ENCODE measurements at regions not wholly inside any gene's neighbourhood (a gene's known extent, or its start where the extent isn't known, plus 50 kb on each side); places are given as distances from the start of the nearest gene placed in this dataset.

GRCh38 chr5:85716344-85717202, 901.2 kb upstream of the COX7C start:
- H3K9me3 ChIP-seq, result no peaks in the 10 kb centered on the region
- ATAC-seq (no peak), DNase-seq (no peak)
- H3K4me3 ChIP-seq, result no peak overlapping the region
- no peaks in the 10 kb centered on the region for H3K4me1 ChIP-seq
- intact Hi-C loops (cut with DNase I), result no loop called here
- H3K27ac ChIP-seq, result no peak overlapping the region
- H3K27me3 ChIP-seq, result no peaks in the 10 kb centered on the region
- H3K36me3 ChIP-seq, result no peaks in the 10 kb centered on the region
- TF ChIP-seq CTCF (IDR thresholded peaks at IDR 0.05), result no peak

GRCh38 chr5:85717203-85717563, 900.6 kb upstream of the COX7C start:
- Histone ChIP-seq H3K27me3 (no peaks in the 10 kb centered on the region), H3K4me3 (no peak overlapping the region), H3K4me1 (no peaks in the 10 kb centered on the region), H3K9me3 (no peaks in the 10 kb centered on the region), H3K36me3 (no peaks in the 10 kb centered on the region), H3K27ac (no peak overlapping the region)
- ATAC-seq, result no peak
- intact Hi-C loops (cut with DNase I), result no loop called here
- TF ChIP-seq CTCF (IDR thresholded peaks at IDR 0.05), result no peak
- DNase-seq, result no peak

GRCh38 chr5:85732185-85732584, 885.6 kb upstream of the COX7C start:
- H3K36me3 ChIP-seq, result no peaks in the 10 kb centered on the region
- no peaks in the 10 kb centered on the region for H3K9me3 ChIP-seq
- TF ChIP-seq CTCF (IDR thresholded peaks at IDR 0.05), result no peak
- no peaks in the 10 kb centered on the region for H3K4me1 ChIP-seq
- H3K27me3 ChIP-seq, result no peaks in the 10 kb centered on the region
- H3K27ac ChIP-seq, result no peak overlapping the region
- ATAC-seq, result no peak
- no peak overlapping the region for H3K4me3 ChIP-seq
- no peak for DNase-seq
- intact Hi-C loops (cut with DNase I), result no loop called here

GRCh38 chr5:85741972-85742371, 875.8 kb upstream of the COX7C start:
- no peak for ATAC-seq

GRCh38 chr5:85760519-85760918, 857.2 kb upstream of the COX7C start:
- Histone ChIP-seq H3K27me3 (no peaks in the 10 kb centered on the region), H3K27ac (no peak overlapping the region), H3K4me3 (no peak overlapping the region), H3K4me1 (no peaks in the 10 kb centered on the region), H3K36me3 (no peaks in the 10 kb centered on the region), H3K9me3 (peaks cover under 1% of the 10 kb centered on the region)
- ATAC-seq (no peak), DNase-seq (no peak)
- TF ChIP-seq CTCF (IDR thresholded peaks at IDR 0.05), result no peak
- intact Hi-C loops (cut with DNase I), result no loop called here

More at GRCh38 chr5:85741972-85742371, 875.8 kb upstream of the COX7C start:
- intact Hi-C loops (cut with DNase I), result no loop called here
- no peaks in the 10 kb centered on the region for H3K36me3 ChIP-seq
- H3K27me3 ChIP-seq, result no peaks in the 10 kb centered on the region
- no peak for DNase-seq
- H3K4me3 ChIP-seq, result no peak overlapping the region
- TF ChIP-seq CTCF (IDR thresholded peaks at IDR 0.05), result no peak
- H3K27ac ChIP-seq, result no peak overlapping the region
- H3K4me1 ChIP-seq, result no peaks in the 10 kb centered on the region
- no peaks in the 10 kb centered on the region for H3K9me3 ChIP-seq
